ENCODE measurements at regions not wholly inside any gene's neighbourhood (a gene's known extent, or its start where the extent isn't known, plus 50 kb on each side); places are given as distances from the start of the nearest gene placed in this dataset.

- Histone ChIP-seq H3K27me3 (no peaks in the 10 kb centered on the region), H3K9me3 (no peaks in the 10 kb centered on the region), H3K4me1 (peaks cover 0 to 6% (median 0%) of the 10 kb centered on the region in 4 donors), H3K27ac (no peak overlapping the region), H3K36me3 (no peaks in the 10 kb centered on the region), H3K4me3 (no peak overlapping the region)
- DNase-seq (no peak), ATAC-seq (ENCODE audit: low FRiP score in 2 of 2) (no peak)
- TF ChIP-seq POLR2AphosphoS5 (IDR thresholded peaks at IDR 0.05) = no peak
- TF ChIP-seq EP300 (IDR thresholded peaks at IDR 0.05) = no peak
- no peak for TF ChIP-seq CTCF (IDR thresholded peaks at IDR 0.05)
- no peak for TF ChIP-seq POLR2A (IDR thresholded peaks at IDR 0.05)
- WGBS, 2 donors = 61 to 87% methylated on average over 2 of the region's 2 CpGs
Observed at GRCh38 chr19:31970027-31970461, 375.4 kb upstream of the ZNF507 start.

- Histone ChIP-seq H3K9me3 (no peaks in the 10 kb centered on the region), H3K4me1 (no peaks in the 10 kb centered on the region), H3K27me3 (no peaks in the 10 kb centered on the region), H3K36me3 (no peaks in the 10 kb centered on the region), H3K27ac (no peak overlapping the region), H3K4me3 (no peak overlapping the region)
- DNase-seq (no peak), ATAC-seq (ENCODE audit: low FRiP score in 2 of 2) (no peak)
- WGBS, 2 donors = 84 to 98% methylated on average over 4 of the region's 4 CpGs
- no peak for TF ChIP-seq EP300 (IDR thresholded peaks at IDR 0.05)
- TF ChIP-seq POLR2AphosphoS5 (IDR thresholded peaks at IDR 0.05) = no peak
- no peak for TF ChIP-seq CTCF (IDR thresholded peaks at IDR 0.05)
- no peak for TF ChIP-seq POLR2A (IDR thresholded peaks at IDR 0.05)
Observed at GRCh38 chr19:31974290-31974689, 371.1 kb upstream of the ZNF507 start.

GRCh38 chr19:31974941-31975340 lies 370.5 kb upstream of the ZNF507 start:
- no peak overlapping the region for H3K27ac ChIP-seq
- no peaks in the 10 kb centered on the region for H3K36me3 ChIP-seq
- no peaks in the 10 kb centered on the region for H3K4me1 ChIP-seq
- no peak overlapping the region for H3K4me3 ChIP-seq
- H3K9me3 ChIP-seq = no peaks in the 10 kb centered on the region
- no peaks in the 10 kb centered on the region for H3K27me3 ChIP-seq
- TF ChIP-seq POLR2AphosphoS5 (IDR thresholded peaks at IDR 0.05) (no peak), CTCF (IDR thresholded peaks at IDR 0.05) (no peak), POLR2A (IDR thresholded peaks at IDR 0.05) (no peak), EP300 (IDR thresholded peaks at IDR 0.05) (no peak)
- ATAC-seq (ENCODE audit: low FRiP score in 2 of 2) = no peak
- no peak for DNase-seq
- WGBS, 2 donors = 92 to 97% methylated on average over 4 of the region's 4 CpGs

- Histone ChIP-seq H3K9me3 (no peaks in the 10 kb centered on the region), H3K36me3 (no peaks in the 10 kb centered on the region), H3K27me3 (no peaks in the 10 kb centered on the region), H3K4me3 (no peak overlapping the region), H3K4me1 (no peaks in the 10 kb centered on the region), H3K27ac (no peak overlapping the region)
- no peak for DNase-seq
- no peak for ATAC-seq (ENCODE audit: low FRiP score in 2 of 2)
- 91 to 94% methylated on average over 4 of the region's 4 CpGs for WGBS, 2 donors
- TF ChIP-seq EP300 (IDR thresholded peaks at IDR 0.05) (no peak), POLR2A (IDR thresholded peaks at IDR 0.05) (no peak), CTCF (IDR thresholded peaks at IDR 0.05) (no peak), POLR2AphosphoS5 (IDR thresholded peaks at IDR 0.05) (no peak)
Observed at GRCh38 chr19:31975461-31975860, 369.9 kb upstream of the ZNF507 start.

GRCh38 chr19:31976775-31977536 lies 368.5 kb upstream of the ZNF507 start:
- no peak for ATAC-seq (ENCODE audit: low FRiP score in 2 of 2)
- 97% methylated on average over 6 of the region's 6 CpGs for WGBS, 2 donors
- Histone ChIP-seq H3K27ac (no peak overlapping the region), H3K36me3 (no peaks in the 10 kb centered on the region), H3K27me3 (no peaks in the 10 kb centered on the region), H3K9me3 (no peaks in the 10 kb centered on the region), H3K4me3 (no peak overlapping the region), H3K4me1 (no peaks in the 10 kb centered on the region)
- no peak for TF ChIP-seq CTCF (IDR thresholded peaks at IDR 0.05)
- DNase-seq = no peak

All from upper lobe of left lung (tissue), 6 donors.